ENCODE measurements at regions not wholly inside any gene's neighbourhood (a gene's known extent, or its start where the extent isn't known, plus 50 kb on each side); places are given as distances from the start of the nearest gene placed in this dataset.

DNA sequence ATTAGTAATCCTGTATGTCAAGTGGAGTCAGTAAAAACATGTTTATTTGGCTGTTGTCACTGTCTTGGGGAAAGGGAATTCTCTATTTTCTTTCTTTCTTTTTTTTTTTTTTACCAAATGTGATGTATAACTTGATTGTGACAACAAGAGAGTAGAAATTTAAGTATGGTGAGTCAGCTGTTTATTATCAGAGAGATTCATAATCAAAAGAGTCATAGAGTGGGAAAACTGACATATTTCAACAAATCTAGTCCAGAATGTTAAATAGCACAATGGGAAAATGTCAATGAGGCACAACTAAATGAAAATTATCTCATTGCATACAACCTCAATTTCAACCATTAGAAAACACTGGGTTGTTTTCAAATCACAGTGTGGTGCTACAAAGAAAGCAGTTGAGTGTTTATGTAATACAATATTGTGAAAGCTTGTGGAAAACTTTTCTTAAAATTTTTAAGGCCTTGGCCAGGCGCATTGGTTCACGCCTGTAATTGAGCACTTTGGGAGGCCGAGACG is 111.9 kb upstream of the DTNA start:
- TF ChIP-seq, protein P1, sequence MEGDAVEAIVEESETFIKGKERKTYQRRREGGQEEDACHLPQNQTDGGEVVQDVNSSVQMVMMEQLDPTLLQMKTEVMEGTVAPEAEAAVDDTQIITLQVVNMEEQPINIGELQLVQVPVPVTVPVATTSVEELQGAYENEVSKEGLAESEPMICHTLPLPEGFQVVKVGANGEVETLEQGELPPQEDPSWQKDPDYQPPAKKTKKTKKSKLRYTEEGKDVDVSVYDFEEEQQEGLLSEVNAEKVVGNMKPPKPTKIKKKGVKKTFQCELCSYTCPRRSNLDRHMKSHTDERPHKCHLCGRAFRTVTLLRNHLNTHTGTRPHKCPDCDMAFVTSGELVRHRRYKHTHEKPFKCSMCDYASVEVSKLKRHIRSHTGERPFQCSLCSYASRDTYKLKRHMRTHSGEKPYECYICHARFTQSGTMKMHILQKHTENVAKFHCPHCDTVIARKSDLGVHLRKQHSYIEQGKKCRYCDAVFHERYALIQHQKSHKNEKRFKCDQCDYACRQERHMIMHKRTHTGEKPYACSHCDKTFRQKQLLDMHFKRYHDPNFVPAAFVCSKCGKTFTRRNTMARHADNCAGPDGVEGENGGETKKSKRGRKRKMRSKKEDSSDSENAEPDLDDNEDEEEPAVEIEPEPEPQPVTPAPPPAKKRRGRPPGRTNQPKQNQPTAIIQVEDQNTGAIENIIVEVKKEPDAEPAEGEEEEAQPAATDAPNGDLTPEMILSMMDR (IDR thresholded peaks at IDR 0.05): no peak
- TF ChIP-seq POLR2A (IDR thresholded peaks at IDR 0.05): no peak
